GM18508 (cell line): ENCODE measurements at regions not wholly inside any gene's neighbourhood (a gene's known extent, or its start where the extent isn't known, plus 50 kb on each side); places are given as distances from the start of the nearest gene placed in this dataset.

Experiments used
- ATAC-seq: cut with Tn5 transposase; IDR thresholded peaks from one replicate; pipeline ENCODE4 v1.9.1; 2021; ENCODE audit warnings: moderate number of reproducible peaks; ENCODE audit not compliant: insufficient read depth, unreplicated experiment

GRCh38 chr4:110877778-110878370 is 255.0 kb upstream of the PITX2 start:
- no peak for ATAC-seq

GRCh38 chr4:110878413-110878812 is 255.5 kb upstream of the PITX2 start:
- ATAC-seq = no peak

- ATAC-seq = no peak
These were observed 256.1 kb upstream of the PITX2 start for GRCh38 chr4:110878956-110879355.

- no peak for ATAC-seq
These were observed 263.4 kb upstream of the PITX2 start for GRCh38 chr4:110886270-110886669.

- no peak for ATAC-seq
These were observed 264.0 kb upstream of the PITX2 start for GRCh38 chr4:110886856-110887255.

- no peak for ATAC-seq
These were observed 274.9 kb upstream of the PITX2 start for GRCh38 chr4:110897784-110898183.

GRCh38 chr4:110898290-110898689 is 275.4 kb upstream of the PITX2 start:
- ATAC-seq = peak; percentile 75

- no peak for ATAC-seq
These were observed 277.4 kb upstream of the PITX2 start for GRCh38 chr4:110900213-110900769.

- no peak for ATAC-seq
These were observed 279.6 kb upstream of the PITX2 start for GRCh38 chr4:110902500-110902899.

GRCh38 chr4:110904435-110905065 is 281.7 kb upstream of the PITX2 start:
- ATAC-seq = no peak

- ATAC-seq = no peak
These were observed 282.5 kb upstream of the PITX2 start for GRCh38 chr4:110905367-110905766.

GRCh38 chr4:110907801-110908313 is 285.0 kb upstream of the PITX2 start:
- ATAC-seq = no peak

GRCh38 chr4:110914791-110915190 is 291.9 kb upstream of the PITX2 start:
- ATAC-seq = no peak

GRCh38 chr4:110915301-110915700 is 292.4 kb upstream of the PITX2 start:
- no peak for ATAC-seq

GRCh38 chr4:110916505-110916904 is 293.6 kb upstream of the PITX2 start:
- ATAC-seq = no peak

- no peak for ATAC-seq
These were observed 295.0 kb upstream of the PITX2 start for GRCh38 chr4:110917835-110918234.

GRCh38 chr4:110920990-110921389 is 298.1 kb upstream of the PITX2 start:
- ATAC-seq = no peak

- no peak for ATAC-seq
These were observed 301.9 kb upstream of the PITX2 start for GRCh38 chr4:110924761-110925160.

GRCh38 chr4:110926841-110927400 is 304.0 kb upstream of the PITX2 start:
- no peak for ATAC-seq

- no peak for ATAC-seq
These were observed 310.5 kb upstream of the PITX2 start for GRCh38 chr4:110933341-110933740.

- ATAC-seq = no peak
These were observed 321.6 kb upstream of the PITX2 start for GRCh38 chr4:110944501-110944900.
